Aorta (tissue), 5 donors: ENCODE measurements at regions not wholly inside any gene's neighbourhood (a gene's known extent, or its start where the extent isn't known, plus 50 kb on each side); places are given as distances from the start of the nearest gene placed in this dataset.
"Not testable (repeated sequence)": the region's sequence is repeated elsewhere in the genome, so short reads cannot be mapped to it uniquely, and the experiment has no call there.

Source experiments
- ATAC-seq: fragments of 200-7000 bp; cut with Tn5 transposase; one replicate; pipeline ENCODE4 v1.9.1; 2022; ENCODE audit warnings: moderate library complexity; ENCODE audit not compliant: low FRiP score
- DNase-seq, 2 donors: peaks; one replicate each; pipeline ENCODE4 v3.0.0-alpha.2; 2020
- H3K27ac ChIP-seq, 2 donors: one replicate each; pipeline ENCODE4 v1.5.1; 2013; ENCODE audit warnings: low read length in 2 of 2, mild to moderate bottlenecking in 2 of 2, moderate library complexity in 2 of 2, control low read depth in 1 of 2, inconsistent platforms in 1 of 2, low read depth in 1 of 2
- H3K27me3 ChIP-seq, 2 donors: one replicate each; pipeline ENCODE4 v1.6.1; 2013; ENCODE audit warnings: control low read depth in 1 of 2, low read length in 1 of 2, mild to moderate bottlenecking in 1 of 2, moderate library complexity in 1 of 2; ENCODE audit not compliant: insufficient read depth in 2 of 2, control insufficient read depth in 1 of 2
- H3K36me3 ChIP-seq, 2 donors: one replicate each; pipeline ENCODE4 v1.6.1; 2013; ENCODE audit warnings: control low read depth in 1 of 2, low read length in 1 of 2, mild to moderate bottlenecking in 1 of 2; ENCODE audit not compliant: insufficient read depth in 2 of 2, control insufficient read depth in 1 of 2
- H3K4me1 ChIP-seq, 2 donors: one replicate each; pipeline ENCODE4 v1.6.1; 2013; ENCODE audit warnings: low read length in 2 of 2, control low read depth in 1 of 2, mild to moderate bottlenecking in 1 of 2, moderate library complexity in 1 of 2; ENCODE audit not compliant: insufficient read depth in 2 of 2, control insufficient read depth in 1 of 2
- H3K4me3 ChIP-seq, 2 donors: one replicate each; pipeline ENCODE4 v1.5.1; 2013; ENCODE audit warnings: low read length in 2 of 2, control low read depth in 1 of 2, mild to moderate bottlenecking in 1 of 2
- H3K9me3 ChIP-seq: one replicate; pipeline ENCODE4 v1.6.1; 2013; ENCODE audit warnings: mild to moderate bottlenecking, low read length; ENCODE audit not compliant: control insufficient read depth
- WGBS, 2 donors: extraction: QIAGEN DNeasy Blood & Tissue Kit; methylation state at CpG; one replicate each; pipeline ENCODE4 v1.1.7; 2013; 5-methylcytosine and 5-hydroxymethylcytosine counted together
- intact Hi-C, 2 donors: fragments of 100-400 bp; cut with DNase I; formaldehyde crosslinking; loops; one replicate each; pipeline versions ENCODE4 v1.14.2 to v1.15.0; 2022
- donor health status: healthy with polysubstance abuse.
- donor health status: Bipolar disorder and iron deficiency.
- donor health status: DM: no; HTN: no; CAD: no.
- donor health status: DM: no; HTN: no; CAD: no.
- donor health status: DM: yes; HTN: yes; CAD: no.

GRCh38 chr16:51845586-51846305 lies 694.7 kb upstream of the SALL1 start:
- Histone ChIP-seq H3K9me3 (no peaks in the 10 kb centered on the region), H3K4me1 (no peaks in the 10 kb centered on the region), H3K27ac (no peak overlapping the region), H3K27me3 (no peaks in the 10 kb centered on the region), H3K4me3 (no peak overlapping the region), H3K36me3 (no peaks in the 10 kb centered on the region)
- ATAC-seq (no peak), DNase-seq (no peak)
- intact Hi-C loops: no loop called here
- 60 to 69% methylated on average over 19 of the region's 19 CpGs for WGBS, 2 donors

GRCh38 chr16:51839727-51840462 lies 688.8 kb upstream of the SALL1 start:
- WGBS, 2 donors: 62 to 82% methylated on average over 1 of the region's 1 CpG
- no peaks in the 10 kb centered on the region for H3K4me1 ChIP-seq
- H3K27ac ChIP-seq: no peak overlapping the region
- intact Hi-C loops: no loop called here
- H3K36me3 ChIP-seq: no peaks in the 10 kb centered on the region
- peaks cover 2% of the 10 kb centered on the region for H3K9me3 ChIP-seq
- DNase-seq (no peak), ATAC-seq (no peak)
- H3K4me3 ChIP-seq: no peak overlapping the region
- no peaks in the 10 kb centered on the region for H3K27me3 ChIP-seq

- Histone ChIP-seq H3K27me3 (no peaks in the 10 kb centered on the region), H3K9me3 (peaks cover 2% of the 10 kb centered on the region), H3K4me1 (peaks cover 0 to 2% of the 10 kb centered on the region in 2 donors), H3K36me3 (no peaks in the 10 kb centered on the region), H3K4me3 (peak overlapping the region; percentile 43 to 82), H3K27ac (no peak overlapping the region)
- intact Hi-C loops: no loop called here
- DNase-seq (no peak), ATAC-seq (no peak)
- WGBS, 2 donors: 33 to 46% methylated on average over 3 of the region's 3 CpGs
Observed at GRCh38 chr16:51834794-51835193, 683.7 kb upstream of the SALL1 start.

- DNase-seq (no peak), ATAC-seq (no peak)
- Histone ChIP-seq H3K36me3 (no peaks in the 10 kb centered on the region), H3K4me3 (peak overlapping the region; percentile 43 to 82), H3K27me3 (no peaks in the 10 kb centered on the region), H3K9me3 (peaks cover 2% of the 10 kb centered on the region), H3K4me1 (peaks cover 0 to 2% of the 10 kb centered on the region in 2 donors), H3K27ac (no peak overlapping the region)
- 4 to 7% methylated on average over 10 of the region's 10 CpGs for WGBS, 2 donors
- intact Hi-C loops: no loop called here
Observed at GRCh38 chr16:51834133-51834532, 683.1 kb upstream of the SALL1 start.

GRCh38 chr16:51831595-51832367 lies 680.7 kb upstream of the SALL1 start:
- Histone ChIP-seq H3K27me3 (no peaks in the 10 kb centered on the region), H3K4me1 (peaks cover 0 to 2% of the 10 kb centered on the region in 2 donors), H3K4me3 (no peak overlapping the region), H3K36me3 (no peaks in the 10 kb centered on the region), H3K9me3 (peaks cover 2% of the 10 kb centered on the region), H3K27ac (no peak overlapping the region)
- DNase-seq: no peak
- WGBS, 2 donors: 89 to 91% methylated on average over 6 of the region's 6 CpGs
- intact Hi-C loops: no loop called here
- ATAC-seq: no peak

- H3K27ac ChIP-seq: not testable (repeated sequence)
- WGBS, 2 donors: 96 to 97% methylated on average over 6 of the region's 6 CpGs
Observed at GRCh38 chr16:51831034-51831433, 680.0 kb upstream of the SALL1 start.

GRCh38 chr16:51825779-51826178 lies 674.7 kb upstream of the SALL1 start:
- ATAC-seq (no peak), DNase-seq (no peak)
- no peaks in the 10 kb centered on the region for H3K27me3 ChIP-seq
- no peaks in the 10 kb centered on the region for H3K4me1 ChIP-seq
- no peak overlapping the region for H3K4me3 ChIP-seq
- H3K27ac ChIP-seq: no peak overlapping the region
- intact Hi-C loops: no loop called here
- WGBS, 2 donors: 77 to 86% methylated on average over 2 of the region's 2 CpGs
- peaks cover 2% of the 10 kb centered on the region for H3K9me3 ChIP-seq
- no peaks in the 10 kb centered on the region for H3K36me3 ChIP-seq

More at GRCh38 chr16:51831034-51831433, 680.0 kb upstream of the SALL1 start:
- H3K9me3 ChIP-seq, ATAC-seq, DNase-seq, H3K27me3 ChIP-seq, H3K4me1 ChIP-seq, intact Hi-C loops, H3K36me3 ChIP-seq, H3K4me3 ChIP-seq: not testable (repeated sequence)

- H3K4me3 ChIP-seq: no peak overlapping the region
- no peak for ATAC-seq
- intact Hi-C loops: no loop called here
- H3K4me1 ChIP-seq: no peaks in the 10 kb centered on the region
- no peaks in the 10 kb centered on the region for H3K36me3 ChIP-seq
- H3K27ac ChIP-seq: no peak overlapping the region
- H3K27me3 ChIP-seq: no peaks in the 10 kb centered on the region
- 71 to 72% methylated on average over 2 of the region's 2 CpGs for WGBS, 2 donors
- DNase-seq: no peak
- H3K9me3 ChIP-seq: peaks cover 2% of the 10 kb centered on the region
Observed at GRCh38 chr16:51822471-51822870, 671.4 kb upstream of the SALL1 start.
